ENCODE measurements at regions not wholly inside any gene's neighbourhood (a gene's known extent, or its start where the extent isn't known, plus 50 kb on each side); places are given as distances from the start of the nearest gene placed in this dataset.

DNA sequence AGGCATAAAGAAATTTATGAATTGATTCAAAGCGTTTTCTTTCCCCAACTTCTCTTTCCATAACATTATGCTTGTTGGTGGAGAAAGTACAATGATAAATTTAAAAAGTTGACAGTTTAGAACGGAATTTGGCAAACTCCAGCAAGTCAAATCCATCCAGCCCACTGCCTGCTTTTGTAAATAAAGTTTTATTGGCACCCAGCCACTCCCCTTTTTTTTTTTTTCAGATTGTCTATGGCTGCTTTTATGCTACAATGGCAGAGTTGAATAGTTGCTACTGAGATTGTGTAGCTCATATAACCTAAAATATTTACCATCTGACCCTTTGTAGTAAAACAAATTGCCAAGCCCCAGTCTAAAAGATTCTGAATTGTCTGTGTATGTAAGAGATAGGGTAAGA is 112.8 kb upstream of the RBMS3 start:
- TF ChIP-seq BHLHE40 (IDR thresholded peaks at IDR 0.05; ENCODE audit: borderline replicate concordance) (no peak), FOXA1 (IDR thresholded peaks at IDR 0.05) (no peak), SP1 (IDR thresholded peaks at IDR 0.05) (no peak), FOXM1 (IDR thresholded peaks at IDR 0.05; ENCODE audit: borderline replicate concordance) (no peak), L3MBTL2 (conservative IDR thresholded peaks at IDR 0.05) (no peak), CTBP1 (IDR thresholded peaks at IDR 0.05; ENCODE audit: borderline replicate concordance) (no peak)

Measured in HEK293T (cell line).